Activated B cell treated with CpG ODN at 0.5 μM for 24 hours (primary cell): ENCODE measurements at regions not wholly inside any gene's neighbourhood (a gene's known extent, or its start where the extent isn't known, plus 50 kb on each side); places are given as distances from the start of the nearest gene placed in this dataset.

ENCODE experiments used
- ATAC-seq: fragments of 200-7000 bp; cut with Tn5 transposase; one replicate; pipeline ENCODE4 v1.10.0; 2021; ENCODE audit warnings: low read depth, mild to moderate bottlenecking, moderate library complexity
- CTCF ChIA-PET: fragments of 350-600 bp; sonication (Branson Sonifier 250); formaldehyde crosslinking; loops from one replicate; lab custom pipeline; 2021; ENCODE audit warnings: antibody characterized with exemption; lab: Charles Lee
- POLR2A ChIA-PET: fragments of 350-600 bp; sonication (Branson Sonifier 250); formaldehyde crosslinking; loops from one replicate; lab custom pipeline; 2021; ENCODE audit warnings: antibody characterized with exemption; lab: Charles Lee
- DNase-seq: peaks from one replicate; pipeline ENCODE4 v3.0.0; 2022
- H3K27ac Mint-ChIP-seq: one replicate; pipeline ENCODE4 v1.8.0; 2020; ENCODE audit warnings: mixed read lengths
- H3K27me3 Mint-ChIP-seq: one replicate; pipeline ENCODE4 v1.8.0; 2021; ENCODE audit warnings: mixed read lengths
- H3K36me3 Mint-ChIP-seq: one replicate; pipeline ENCODE4 v1.8.0; 2021; ENCODE audit warnings: low read depth, mixed read lengths
- H3K4me1 Mint-ChIP-seq: one replicate; pipeline ENCODE4 v1.8.0; 2021; ENCODE audit warnings: mixed read lengths
- H3K4me3 Mint-ChIP-seq: one replicate; pipeline ENCODE4 v1.8.0; 2020; ENCODE audit warnings: mild to moderate bottlenecking, mixed read lengths
- H3K9me3 Mint-ChIP-seq: one replicate; pipeline ENCODE4 v1.8.0; 2020; ENCODE audit warnings: mixed read lengths
- intact Hi-C: fragments of 100-400 bp; cut with micrococcal nuclease; formaldehyde crosslinking; loops from one replicate; pipeline ENCODE4 v1.15.1; 2024
- TF ChIP-seq, protein P1 (sequence below): fragments of 200-600 bp; IDR thresholded peaks from one replicate; pipeline ENCODE4 v1.8.0; 2022; ENCODE audit warnings: antibody characterized with exemption, mild to moderate bottlenecking

DNA sequence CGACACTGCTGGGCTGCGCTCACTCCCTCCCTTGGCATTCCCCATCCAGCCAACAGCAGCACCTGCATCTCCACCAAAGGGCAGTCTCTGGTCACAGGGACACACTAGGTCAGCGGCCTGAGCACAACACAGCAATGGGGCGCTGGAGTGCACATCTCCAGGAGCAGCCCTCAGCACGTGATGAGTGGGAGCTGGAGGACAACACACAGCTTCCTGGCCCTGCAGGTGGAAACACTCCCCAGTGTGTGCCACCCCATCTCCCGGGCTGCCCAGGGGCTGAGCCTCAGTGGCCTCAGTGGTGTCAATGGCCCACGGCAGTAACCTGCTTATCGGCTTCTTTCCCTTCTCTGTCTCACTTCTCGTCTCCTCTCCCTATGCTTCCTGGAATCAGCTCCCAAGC, 96.8 kb upstream of the VSTM2B start:
- TF ChIP-seq, protein P1, sequence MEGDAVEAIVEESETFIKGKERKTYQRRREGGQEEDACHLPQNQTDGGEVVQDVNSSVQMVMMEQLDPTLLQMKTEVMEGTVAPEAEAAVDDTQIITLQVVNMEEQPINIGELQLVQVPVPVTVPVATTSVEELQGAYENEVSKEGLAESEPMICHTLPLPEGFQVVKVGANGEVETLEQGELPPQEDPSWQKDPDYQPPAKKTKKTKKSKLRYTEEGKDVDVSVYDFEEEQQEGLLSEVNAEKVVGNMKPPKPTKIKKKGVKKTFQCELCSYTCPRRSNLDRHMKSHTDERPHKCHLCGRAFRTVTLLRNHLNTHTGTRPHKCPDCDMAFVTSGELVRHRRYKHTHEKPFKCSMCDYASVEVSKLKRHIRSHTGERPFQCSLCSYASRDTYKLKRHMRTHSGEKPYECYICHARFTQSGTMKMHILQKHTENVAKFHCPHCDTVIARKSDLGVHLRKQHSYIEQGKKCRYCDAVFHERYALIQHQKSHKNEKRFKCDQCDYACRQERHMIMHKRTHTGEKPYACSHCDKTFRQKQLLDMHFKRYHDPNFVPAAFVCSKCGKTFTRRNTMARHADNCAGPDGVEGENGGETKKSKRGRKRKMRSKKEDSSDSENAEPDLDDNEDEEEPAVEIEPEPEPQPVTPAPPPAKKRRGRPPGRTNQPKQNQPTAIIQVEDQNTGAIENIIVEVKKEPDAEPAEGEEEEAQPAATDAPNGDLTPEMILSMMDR = no peak
- Mint-ChIP-seq H3K4me1 (no peaks in the 10 kb centered on the region), H3K4me3 (no peak overlapping the region), H3K27ac (no peak overlapping the region), H3K36me3 (no peaks in the 10 kb centered on the region), H3K27me3 (no peaks in the 10 kb centered on the region), H3K9me3 (no peaks in the 10 kb centered on the region)
- ChIA-PET POLR2A (no interaction called here), CTCF (no interaction called here)
- intact Hi-C loops = no loop called here
- DNase-seq = no peak
- ATAC-seq = no peak

DNA sequence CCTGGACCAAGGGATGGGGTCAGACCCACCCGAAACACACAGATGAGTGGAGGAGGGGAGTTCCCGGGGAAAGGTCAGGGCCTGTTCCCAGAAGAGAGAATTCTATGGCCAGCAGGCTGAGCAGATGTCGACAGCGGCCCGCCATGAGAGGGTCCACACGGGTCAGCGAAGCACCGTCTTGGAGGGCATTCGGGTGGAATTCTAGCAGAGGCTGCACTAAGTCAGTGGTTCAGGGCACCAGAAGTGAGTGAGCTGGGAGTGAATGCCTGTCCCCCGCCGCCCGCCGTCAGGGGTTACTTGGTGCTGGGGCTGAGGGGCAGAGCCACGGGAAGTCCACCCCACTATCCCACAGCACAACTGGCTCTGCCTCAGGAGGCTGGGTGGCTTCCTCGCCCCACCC, 96.2 kb upstream of the VSTM2B start:
- ATAC-seq = no peak
- intact Hi-C loops = no loop called here
- Mint-ChIP-seq H3K4me1 (no peaks in the 10 kb centered on the region), H3K36me3 (no peaks in the 10 kb centered on the region), H3K27ac (no peak overlapping the region), H3K9me3 (no peaks in the 10 kb centered on the region), H3K4me3 (no peak overlapping the region), H3K27me3 (no peaks in the 10 kb centered on the region)
- TF ChIP-seq, protein P1 = no peak
- no peak for DNase-seq
- POLR2A ChIA-PET = no interaction called here
- CTCF ChIA-PET = no interaction called here

- Mint-ChIP-seq H3K4me3 (no peak overlapping the region), H3K27me3 (no peaks in the 10 kb centered on the region), H3K27ac (no peak overlapping the region), H3K36me3 (no peaks in the 10 kb centered on the region), H3K4me1 (no peaks in the 10 kb centered on the region), H3K9me3 (peaks cover 3% of the 10 kb centered on the region)
- DNase-seq = no peak
- ChIA-PET POLR2A (no interaction called here), CTCF (no interaction called here)
- intact Hi-C loops = no loop called here
- no peak for ATAC-seq
- TF ChIP-seq, protein P1 = no peak
Observed at GRCh38 chr19:29431332-29431731, 94.5 kb upstream of the VSTM2B start.

DNA sequence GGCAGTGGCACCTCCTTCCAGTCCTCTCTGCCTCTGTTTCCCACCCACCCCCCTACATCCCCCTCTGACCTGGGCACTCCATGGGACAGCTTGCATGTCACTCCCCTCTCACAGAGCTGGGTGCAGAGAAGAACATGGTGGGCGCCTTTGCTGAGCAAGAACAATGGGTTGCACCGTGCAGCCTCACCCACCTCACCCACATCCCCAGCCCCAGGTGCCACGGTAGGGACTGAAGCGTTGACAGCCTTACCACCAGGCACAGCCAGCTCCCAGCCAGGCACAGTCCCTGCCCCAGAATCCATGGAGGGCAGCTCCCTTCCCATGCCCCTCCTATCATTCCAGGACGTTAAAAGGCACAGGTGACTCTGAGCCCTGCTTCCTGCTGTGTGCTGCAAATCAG, 93.1 kb upstream of the VSTM2B start:
- intact Hi-C loops = no loop called here
- Mint-ChIP-seq H3K36me3 (no peaks in the 10 kb centered on the region), H3K27ac (no peak overlapping the region), H3K9me3 (peaks cover 8% of the 10 kb centered on the region), H3K4me3 (no peak overlapping the region), H3K27me3 (no peaks in the 10 kb centered on the region), H3K4me1 (no peaks in the 10 kb centered on the region)
- CTCF ChIA-PET = no interaction called here
- DNase-seq = no peak
- ATAC-seq = no peak
- TF ChIP-seq, protein P1 = no peak
- POLR2A ChIA-PET = no interaction called here

DNA sequence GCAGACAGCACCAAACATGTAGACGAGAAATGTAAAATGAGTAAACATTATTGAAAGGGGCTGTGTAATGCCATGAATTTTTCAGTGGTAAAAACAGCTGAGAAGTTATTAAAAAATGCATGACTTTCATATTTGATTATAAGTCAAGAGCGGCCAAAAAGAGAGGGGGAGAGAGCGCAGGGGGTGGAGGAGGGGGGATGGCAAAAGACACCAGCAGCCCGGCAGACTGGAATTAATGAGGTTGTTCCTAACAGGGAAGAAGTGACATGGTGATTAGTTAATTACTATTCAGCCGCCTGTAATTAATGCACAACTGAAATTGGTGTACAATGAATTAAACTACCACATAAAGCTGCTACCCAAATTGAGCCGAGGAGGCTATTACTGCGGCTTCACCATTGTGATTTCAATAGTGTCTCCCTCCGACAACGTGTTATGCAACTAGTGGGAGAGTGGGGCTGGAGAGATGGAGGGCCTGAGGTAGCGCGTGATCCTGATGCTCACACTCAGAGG, 89.1 kb upstream of the VSTM2B start:
- no peaks in the 10 kb centered on the region for H3K4me1 Mint-ChIP-seq
- no peak for ATAC-seq
- CTCF ChIA-PET = no interaction called here
- no peak overlapping the region for H3K27ac Mint-ChIP-seq
- no peak for DNase-seq
- intact Hi-C loops = no loop called here
- no peaks in the 10 kb centered on the region for H3K36me3 Mint-ChIP-seq
- TF ChIP-seq, protein P1 = no peak
- no peaks in the 10 kb centered on the region for H3K27me3 Mint-ChIP-seq
- POLR2A ChIA-PET = no interaction called here
- H3K9me3 Mint-ChIP-seq = peaks cover 15% of the 10 kb centered on the region
- no peak overlapping the region for H3K4me3 Mint-ChIP-seq
